Astrocyte (in vitro differentiated cells and primary cell): ENCODE measurements at regions not wholly inside any gene's neighbourhood (a gene's known extent, or its start where the extent isn't known, plus 50 kb on each side); places are given as distances from the start of the nearest gene placed in this dataset.

ENCODE experiments used
- CTCF ChIP-seq: IDR thresholded peaks from 2 replicates; pipeline ENCODE4 v1.5.1; 2011; ENCODE audit warnings: low read depth, mild to moderate bottlenecking, inconsistent platforms, low read length, moderate library complexity; ENCODE audit not compliant: insufficient read depth
- EZH2 ChIP-seq: IDR thresholded peaks from 2 replicates; pipeline ENCODE4 v1.6.1; 2012; ENCODE audit warnings: mild to moderate bottlenecking, low read length, inconsistent platforms; ENCODE audit not compliant: insufficient read depth

DNA sequence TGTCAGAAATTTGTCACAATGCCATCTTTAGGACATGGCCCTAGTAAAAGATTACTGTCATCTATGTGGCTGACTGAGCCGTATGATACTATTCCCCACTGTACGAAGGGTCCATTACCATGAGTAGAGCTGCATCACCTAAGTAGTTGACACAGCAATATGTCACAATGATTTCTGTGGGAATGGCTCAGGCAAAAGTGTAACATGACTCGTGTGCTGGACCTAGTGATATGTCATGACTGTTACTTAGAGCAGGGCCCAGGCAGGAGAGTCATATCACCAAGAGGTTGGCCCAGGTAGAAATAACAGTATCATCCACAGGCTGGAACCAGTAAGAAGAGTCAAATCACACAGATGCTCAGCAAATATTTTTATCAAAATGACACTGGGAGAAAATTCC, 1051.8 kb upstream of the AMELY start:
- TF ChIP-seq CTCF (no peak), EZH2 (no peak)
